H1 (cell line): ENCODE measurements at regions not wholly inside any gene's neighbourhood (a gene's known extent, or its start where the extent isn't known, plus 50 kb on each side); places are given as distances from the start of the nearest gene placed in this dataset.

ENCODE experiments used
- CTCF ChIA-PET: fragments of 300-600 bp; sonication (Branson Sonifier 250); formaldehyde crosslinking; loops from one replicate; lab custom pipeline; 2021; ENCODE audit not compliant: partially characterized antibody; lab: Charles Lee
- POLR2A ChIA-PET: fragments of 300-600 bp; sonication (Branson Sonifier 250); formaldehyde crosslinking; loops from one replicate; lab custom pipeline; 2021; ENCODE audit warnings: inconsistent platforms; ENCODE audit not compliant: partially characterized antibody; lab: Charles Lee
- DNase-seq, 2 experiments: peaks; one replicate each; pipeline versions ENCODE4 v3.0.0 to v3.0.0-alpha.2; 2010 to 2022; ENCODE audit warnings: low spot score in 2 of 2, low read depth in 1 of 2, mixed read lengths in 1 of 2
- FAIRE-seq: peaks from 2 replicates; lab custom pipeline; 2011; peaks lifted over from hg19 to GRCh38; lab: Jason Lieb, UNC
- H2AFZ ChIP-seq: 2 replicates; pipeline ENCODE4 v1.8.1; 2012; ENCODE audit warnings: low read length, inconsistent platforms
- H2AK5ac ChIP-seq: 2 replicates; pipeline ENCODE4 v1.6.1; 2013; ENCODE audit warnings: low read depth, low read length
- H2BK120ac ChIP-seq: replicated peaks from 2 replicates; pipeline ENCODE3; 2013; ENCODE audit warnings: low read depth, low read length, inconsistent platforms
- H2BK12ac ChIP-seq: 2 replicates; pipeline ENCODE4 v1.6.1; 2013; ENCODE audit warnings: low read depth, low read length
- H2BK15ac ChIP-seq: 2 replicates; pipeline ENCODE4 v1.6.1; 2013; ENCODE audit warnings: low read length
- H2BK20ac ChIP-seq: 2 replicates; pipeline ENCODE4 v1.6.1; 2013; ENCODE audit warnings: low read length
- H2BK5ac ChIP-seq: 2 replicates; pipeline ENCODE4 v1.6.1; 2013; ENCODE audit warnings: low read depth, low read length
- H3K14ac ChIP-seq: 2 replicates; pipeline ENCODE4 v1.6.1; 2013; ENCODE audit warnings: inconsistent platforms; ENCODE audit not compliant: insufficient read length
- H3K18ac ChIP-seq: 2 replicates; pipeline ENCODE4 v1.6.1; 2013; ENCODE audit warnings: low read length; ENCODE audit errors: extremely low read depth
- H3K23ac ChIP-seq: 2 replicates; pipeline ENCODE4 v1.6.1; 2013; ENCODE audit warnings: inconsistent platforms; ENCODE audit not compliant: insufficient read length
- H3K23me2 ChIP-seq: 2 replicates; pipeline ENCODE4 v1.6.1; 2013; ENCODE audit warnings: low read depth, low read length
- H3K27ac ChIP-seq: 2 replicates; pipeline ENCODE4 v1.6.1; 2011; ENCODE audit warnings: low read depth, low read length, inconsistent platforms
- H3K27me3 ChIP-seq, 4 experiments: replicated peaks in 1 of 4; 1 replicate in 1 of 4; 2 replicates in 3 of 4; pipeline versions ENCODE4 v1.6.1 to v1.8.1; 2011 to 2013; ENCODE audit warnings: low read length in 3 of 4, mild to moderate bottlenecking in 3 of 4, inconsistent platforms in 2 of 4, mixed read lengths in 2 of 4, moderate library complexity in 1 of 4; ENCODE audit not compliant: control insufficient read depth in 3 of 4, insufficient read depth in 3 of 4; ENCODE audit errors: extremely low read depth in 1 of 4
- H3K36me3 ChIP-seq, 4 experiments: 2 replicates each; pipeline versions ENCODE4 v1.6.1 to v1.8.1; 2011 to 2013; ENCODE audit warnings: mild to moderate bottlenecking in 4 of 4, low read length in 3 of 4, moderate library complexity in 2 of 4, control low read depth in 1 of 4, inconsistent platforms in 1 of 4; ENCODE audit not compliant: insufficient read depth in 4 of 4, control insufficient read depth in 2 of 4
- H3K4ac ChIP-seq: replicated peaks from 2 replicates; pipeline ENCODE3; 2013; ENCODE audit warnings: low read length, low read depth, mixed read lengths, inconsistent platforms; ENCODE audit not compliant: insufficient read length
- H3K4me1 ChIP-seq, 4 experiments: replicated peaks in 1 of 4; 1 replicate in 1 of 4; 2 replicates in 3 of 4; pipeline versions ENCODE4 v1.6.1 to v1.8.1; 2011 to 2013; ENCODE audit warnings: low read length in 3 of 4, inconsistent platforms in 2 of 4, mixed read lengths in 1 of 4; ENCODE audit not compliant: insufficient read depth in 4 of 4, control insufficient read depth in 3 of 4
- H3K4me2 ChIP-seq, 2 experiments: 2 replicates each; pipeline versions ENCODE4 v1.6.1 to v1.8.1; 2011 to 2013; ENCODE audit warnings: low read depth in 2 of 2, low read length in 2 of 2, control low read depth in 1 of 2, inconsistent platforms in 1 of 2, mild to moderate bottlenecking in 1 of 2; ENCODE audit not compliant: insufficient read depth in 1 of 2
- H3K4me3 ChIP-seq, 4 experiments: fragments of 200-600, 300-600 bp in 1 of 4; sonication (generic), shearing (Covaris generic), sonication (Bioruptor Twin) in 1 of 4; 2 replicates each; pipeline versions ENCODE4 v1.5.1 to v1.8.1; 2011 to 2016; ENCODE audit warnings: low read length in 4 of 4, low read depth in 3 of 4, control low read depth in 2 of 4, inconsistent platforms in 2 of 4, mild to moderate bottlenecking in 2 of 4, mixed read lengths in 1 of 4, moderate library complexity in 1 of 4; ENCODE audit not compliant: insufficient read depth in 2 of 4; ENCODE audit errors: extremely low read depth in 1 of 4
- H3K56ac ChIP-seq: replicated peaks from 2 replicates; pipeline ENCODE3; 2013; ENCODE audit warnings: low read depth, mild to moderate bottlenecking, mixed read lengths, low read length, inconsistent platforms; ENCODE audit not compliant: insufficient read length
- H3K79me1 ChIP-seq: 2 replicates; pipeline ENCODE4 v1.6.1; 2013; ENCODE audit warnings: low read depth, low read length, control low read depth
- H3K79me2 ChIP-seq, 2 experiments: 2 replicates each; pipeline versions ENCODE4 v1.6.1 to v1.8.1; 2012 to 2013; ENCODE audit warnings: low read length in 2 of 2, mild to moderate bottlenecking in 2 of 2, inconsistent platforms in 1 of 2; ENCODE audit not compliant: insufficient read depth in 2 of 2, control insufficient read depth in 1 of 2
- H3K9ac ChIP-seq, 4 experiments: replicated peaks in 1 of 4; 1 replicate in 1 of 4; 2 replicates in 3 of 4; pipeline versions ENCODE4 v1.6.1 to v1.8.1; 2011 to 2013; ENCODE audit warnings: low read depth in 3 of 4, low read length in 3 of 4, control low read depth in 2 of 4, mild to moderate bottlenecking in 2 of 4, moderate library complexity in 2 of 4, inconsistent platforms in 1 of 4; ENCODE audit errors: extremely low read depth in 1 of 4
- H3K9me3 ChIP-seq, 2 experiments: 2 replicates each; pipeline versions ENCODE4 v1.6.1 to v1.8.1; 2012 to 2013; ENCODE audit warnings: mild to moderate bottlenecking in 2 of 2, moderate library complexity in 2 of 2, control low read depth in 1 of 2, inconsistent platforms in 1 of 2, low read depth in 1 of 2, low read length in 1 of 2, mixed read lengths in 1 of 2; ENCODE audit not compliant: insufficient read depth in 2 of 2
- H4K20me1 ChIP-seq, 2 experiments: replicated peaks in 1 of 2; 2 replicates each; pipeline versions ENCODE3 to v1.8.1; 2011 to 2013; ENCODE audit warnings: inconsistent platforms in 2 of 2, low read length in 2 of 2, mild to moderate bottlenecking in 1 of 2; ENCODE audit not compliant: insufficient read depth in 2 of 2, control insufficient read depth in 1 of 2
- H4K5ac ChIP-seq: 2 replicates; pipeline ENCODE4 v1.6.1; 2013; ENCODE audit warnings: low read length, low read depth, mixed read lengths, inconsistent platforms; ENCODE audit not compliant: insufficient read length
- H4K8ac ChIP-seq: 2 replicates; pipeline ENCODE4 v1.8.0; 2013; ENCODE audit warnings: mild to moderate bottlenecking, moderate library complexity, low read length, inconsistent platforms; ENCODE audit not compliant: insufficient read depth; ENCODE audit errors: extremely low read depth
- H4K91ac ChIP-seq: replicated peaks from 2 replicates; pipeline ENCODE3; 2013; ENCODE audit warnings: low read length, mixed read lengths, inconsistent platforms; ENCODE audit not compliant: insufficient read length
- CHD1 ChIP-seq: IDR thresholded peaks from 2 replicates; pipeline ENCODE4 v1.6.1; 2012; ENCODE audit warnings: low read depth, low read length, improper control_type of control experiment
- GABPA ChIP-seq: IDR thresholded peaks from 2 replicates; pipeline ENCODE4 v1.6.1; 2011; ENCODE audit warnings: mild to moderate bottlenecking, low read length, moderate library complexity, borderline replicate concordance; ENCODE audit not compliant: insufficient read depth
- GTF2F1 ChIP-seq: IDR thresholded peaks from 2 replicates; pipeline ENCODE4 v1.6.1; 2012; ENCODE audit warnings: low read depth, low read length, improper control_type of control experiment, borderline replicate concordance
- KDM4A ChIP-seq: IDR thresholded peaks from one replicate; pipeline ENCODE4 v1.7.1; 2012; ENCODE audit warnings: low read depth, mild to moderate bottlenecking, moderate library complexity, low read length, inconsistent platforms; ENCODE audit not compliant: severe bottlenecking
- NRF1 ChIP-seq: IDR thresholded peaks from 2 replicates; pipeline ENCODE4 v1.6.1; 2011; ENCODE audit warnings: mild to moderate bottlenecking, low read depth, low read length, improper control_type of control experiment
- RNF2 ChIP-seq: fragments of 200-900, 300-1000 bp; sonication (generic); IDR thresholded peaks from 2 replicates; pipeline ENCODE4 v1.7.1; 2016; ENCODE audit warnings: borderline replicate concordance, low read depth, mild to moderate bottlenecking, antibody characterized with exemption, low read length; ENCODE audit not compliant: poor library complexity, severe bottlenecking; ENCODE audit errors: missing control alignments
- SRF ChIP-seq: IDR thresholded peaks from 2 replicates; pipeline ENCODE4 v1.6.1; 2011; ENCODE audit warnings: mild to moderate bottlenecking, low read depth, low read length, moderate library complexity
- WGBS, 2 experiments: shearing (Covaris generic) in 1 of 2; methylation state at CpG; one replicate each; pipeline versions ENCODE4 v1.1.6 to v1.1.7; 2013 to 2015; ENCODE audit warnings: low lambda C conversion rate in 2 of 2, mixed read lengths in 2 of 2, inconsistent platforms in 1 of 2, low coverage in 1 of 2, missing lambda C conversion rate in 1 of 2; ENCODE audit not compliant: insufficient replicate concordance in 2 of 2, insufficient coverage in 1 of 2, insufficient read length in 1 of 2; ENCODE audit errors: extremely low coverage in 1 of 2, missing lambda C conversion rate in 1 of 2; 5-methylcytosine and 5-hydroxymethylcytosine counted together
- TF ChIP-seq, protein P1 (sequence below): IDR thresholded peaks from 2 replicates; pipeline ENCODE4 v1.6.1; 2011; ENCODE audit warnings: low read length, improper control_type of control experiment

DNA sequence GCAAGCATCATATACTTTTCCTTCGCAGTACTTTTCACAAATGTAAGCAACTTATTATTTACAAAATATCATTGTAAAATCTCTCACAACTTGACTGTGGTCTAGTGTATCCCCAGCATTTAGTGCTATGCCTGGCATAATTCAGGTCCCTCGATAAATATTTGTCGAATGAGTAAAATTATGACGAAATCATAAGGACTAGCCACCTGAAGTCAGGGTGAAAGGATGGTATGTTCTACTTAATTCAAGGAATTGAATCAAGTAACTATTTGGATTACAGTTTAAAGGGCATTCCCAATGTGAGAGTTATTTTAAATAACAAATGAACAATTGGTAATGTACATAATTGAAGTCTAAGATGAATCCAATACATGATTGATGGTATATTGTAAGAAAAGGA, 393.0 kb upstream of the SLC35B3 start:
- H3K27me3 ChIP-seq: no peaks in the 10 kb centered on the region
- no peaks in the 10 kb centered on the region for H3K36me3 ChIP-seq
- no peak overlapping the region for H2BK20ac ChIP-seq
- TF ChIP-seq CHD1 (no peak), KDM4A (no peak), SRF (no peak), RNF2 (no peak), NRF1 (no peak), GABPA (no peak), GTF2F1 (no peak)
- TF ChIP-seq, protein P1, sequence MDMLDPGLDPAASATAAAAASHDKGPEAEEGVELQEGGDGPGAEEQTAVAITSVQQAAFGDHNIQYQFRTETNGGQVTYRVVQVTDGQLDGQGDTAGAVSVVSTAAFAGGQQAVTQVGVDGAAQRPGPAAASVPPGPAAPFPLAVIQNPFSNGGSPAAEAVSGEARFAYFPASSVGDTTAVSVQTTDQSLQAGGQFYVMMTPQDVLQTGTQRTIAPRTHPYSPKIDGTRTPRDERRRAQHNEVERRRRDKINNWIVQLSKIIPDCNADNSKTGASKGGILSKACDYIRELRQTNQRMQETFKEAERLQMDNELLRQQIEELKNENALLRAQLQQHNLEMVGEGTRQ: no peak
- no peaks in the 10 kb centered on the region for H3K4me1 ChIP-seq
- no peak overlapping the region for H2BK12ac ChIP-seq
- no peak overlapping the region for H4K91ac ChIP-seq
- H4K8ac ChIP-seq: no peak overlapping the region
- peaks cover 3% of the 10 kb centered on the region; the same call in 1 of the 2 replicates for H3K23me2 ChIP-seq
- no peak overlapping the region for H3K4ac ChIP-seq
- CTCF ChIA-PET: no interaction called here
- H3K79me1 ChIP-seq: no peaks in the 10 kb centered on the region
- POLR2A ChIA-PET: no interaction called here
- no peak overlapping the region for H3K4me2 ChIP-seq
- no peak for DNase-seq
- no peak overlapping the region for H3K23ac ChIP-seq
- 92% methylated on average over 4 of the region's 4 CpGs; no CpG with 5 or more reads in 1 of the 2 experiments for WGBS, 2 experiments
- no peak overlapping the region for H2AFZ ChIP-seq
- no peak overlapping the region for H3K14ac ChIP-seq
- H3K18ac ChIP-seq: no peak overlapping the region
- H2AK5ac ChIP-seq: no peak overlapping the region
- no peaks in the 10 kb centered on the region for H4K20me1 ChIP-seq
- H3K4me3 ChIP-seq: no peak overlapping the region
- no peak overlapping the region for H2BK15ac ChIP-seq
- H2BK5ac ChIP-seq: no peak overlapping the region
- H4K5ac ChIP-seq: no peak overlapping the region
- H3K79me2 ChIP-seq: no peaks in the 10 kb centered on the region
- H2BK120ac ChIP-seq: no peak overlapping the region
- H3K27ac ChIP-seq: no peak overlapping the region
- no peak overlapping the region for H3K56ac ChIP-seq
- no peak overlapping the region for H3K9ac ChIP-seq
- FAIRE-seq: no peak
- H3K9me3 ChIP-seq: no peaks in the 10 kb centered on the region
